ENCODE measurements at regions not wholly inside any gene's neighbourhood (a gene's known extent, or its start where the extent isn't known, plus 50 kb on each side); places are given as distances from the start of the nearest gene placed in this dataset.

DNA sequence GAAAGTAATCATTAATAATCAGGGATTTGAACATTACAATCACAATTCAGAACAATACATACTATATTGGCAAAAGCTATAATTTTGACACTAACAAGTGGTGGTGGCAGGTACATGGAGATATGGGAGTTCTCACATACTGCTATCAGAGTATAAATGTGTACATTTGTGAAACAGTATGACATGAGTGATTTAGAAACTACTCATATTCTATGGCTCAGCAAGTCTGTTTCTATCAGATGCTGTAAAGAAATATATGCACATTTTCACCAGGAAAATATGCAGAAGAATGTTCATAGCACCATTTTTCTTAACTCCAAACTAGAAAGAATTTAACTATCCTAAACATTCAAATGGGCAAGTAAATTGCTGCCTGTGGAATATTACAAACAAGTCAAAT lies 620.0 kb downstream of the SH2D4B start:
- TF ChIP-seq CTCF (IDR thresholded peaks at IDR 0.05) (no peak), POLR2A (IDR thresholded peaks at IDR 0.05) (no peak), EP300 (IDR thresholded peaks at IDR 0.05) (no peak)

Data from tibial nerve (tissue), 4 donors.